ENCODE measurements at regions not wholly inside any gene's neighbourhood (a gene's known extent, or its start where the extent isn't known, plus 50 kb on each side); places are given as distances from the start of the nearest gene placed in this dataset.

GRCh38 chr5:25027061-25027460, 382.3 kb upstream of the CDH10 start:
- TF ChIP-seq, protein P1, sequence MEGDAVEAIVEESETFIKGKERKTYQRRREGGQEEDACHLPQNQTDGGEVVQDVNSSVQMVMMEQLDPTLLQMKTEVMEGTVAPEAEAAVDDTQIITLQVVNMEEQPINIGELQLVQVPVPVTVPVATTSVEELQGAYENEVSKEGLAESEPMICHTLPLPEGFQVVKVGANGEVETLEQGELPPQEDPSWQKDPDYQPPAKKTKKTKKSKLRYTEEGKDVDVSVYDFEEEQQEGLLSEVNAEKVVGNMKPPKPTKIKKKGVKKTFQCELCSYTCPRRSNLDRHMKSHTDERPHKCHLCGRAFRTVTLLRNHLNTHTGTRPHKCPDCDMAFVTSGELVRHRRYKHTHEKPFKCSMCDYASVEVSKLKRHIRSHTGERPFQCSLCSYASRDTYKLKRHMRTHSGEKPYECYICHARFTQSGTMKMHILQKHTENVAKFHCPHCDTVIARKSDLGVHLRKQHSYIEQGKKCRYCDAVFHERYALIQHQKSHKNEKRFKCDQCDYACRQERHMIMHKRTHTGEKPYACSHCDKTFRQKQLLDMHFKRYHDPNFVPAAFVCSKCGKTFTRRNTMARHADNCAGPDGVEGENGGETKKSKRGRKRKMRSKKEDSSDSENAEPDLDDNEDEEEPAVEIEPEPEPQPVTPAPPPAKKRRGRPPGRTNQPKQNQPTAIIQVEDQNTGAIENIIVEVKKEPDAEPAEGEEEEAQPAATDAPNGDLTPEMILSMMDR (conservative IDR thresholded peaks at IDR 0.05; ENCODE audit: low read length) = no peak
- no peak for TF ChIP-seq EZH2phosphoT487 (IDR thresholded peaks at IDR 0.05; ENCODE audit: borderline replicate concordance, low read depth, low read length)

Measured in OCI-LY7 (cell line).